Esophagus squamous epithelium (tissue), 5 donors: ENCODE measurements at regions not wholly inside any gene's neighbourhood (a gene's known extent, or its start where the extent isn't known, plus 50 kb on each side); places are given as distances from the start of the nearest gene placed in this dataset.

Experiments
- DNase-seq: peaks from one replicate; lab custom pipeline; 2025; lab: John Stamatoyannopoulos, UW
- H3K27ac ChIP-seq, 4 donors: fragments of 200-600 bp; sonication (generic); one replicate each; pipeline ENCODE4 v1.5.1; 2016 to 2019; ENCODE audit warnings: mild to moderate bottlenecking in 1 of 4
- H3K27me3 ChIP-seq, 4 donors: fragments of 200-600 bp; sonication (generic); 1 replicate in 3 of 4; 2 replicates in 1 of 4; pipeline versions ENCODE4 v1.5.1 to v1.6.0; 2017 to 2021; ENCODE audit warnings: antibody characterized with exemption in 1 of 4
- H3K36me3 ChIP-seq, 3 donors: fragments of 200-600 bp; sonication (generic); one replicate each; pipeline ENCODE4 v1.5.1; 2016 to 2019
- H3K4me1 ChIP-seq, 3 donors: fragments of 200-600 bp; sonication (generic); one replicate each; pipeline ENCODE4 v1.5.1; 2017 to 2019
- H3K4me3 ChIP-seq, 4 donors: fragments of 200-600 bp; sonication (generic); 1 replicate in 3 of 4; 2 replicates in 1 of 4; pipeline ENCODE4 v1.5.1; 2016 to 2019; ENCODE audit warnings: mild to moderate bottlenecking in 2 of 4, moderate library complexity in 1 of 4
- H3K9me3 ChIP-seq, 3 donors: fragments of 200-600 bp; sonication (generic); one replicate each; pipeline ENCODE4 v1.5.1; 2016 to 2019
- POLR2A ChIP-seq, 4 donors: fragments of 450-650 bp; IDR thresholded peaks; one replicate each; pipeline ENCODE4 v1.6.1; 2017; ENCODE audit warnings: antibody characterized with exemption in 4 of 4, mild to moderate bottlenecking in 4 of 4, moderate library complexity in 3 of 4
- WGBS, 2 donors: methylation state at CpG; one replicate each; pipeline ENCODE4 v1.1.5; 2018; 5-methylcytosine and 5-hydroxymethylcytosine counted together
- intact Hi-C: fragments of 100-400 bp; cut with DNase I; formaldehyde crosslinking; loops from one replicate; pipeline ENCODE4 v1.15.0; 2022
- TF ChIP-seq, protein P1 (sequence below), 6 experiments: fragments of 450-650 bp in 4 of 6; fragments of 200-600 bp in 2 of 6; sonication (generic) in 2 of 6; IDR thresholded peaks; one replicate each; pipeline ENCODE4 v1.5.1; 2016 to 2019; ENCODE audit warnings: antibody characterized with exemption in 6 of 6, mild to moderate bottlenecking in 4 of 6, moderate library complexity in 4 of 6
- donor health status: DM: yes; HTN: yes; CAD: no.

DNA sequence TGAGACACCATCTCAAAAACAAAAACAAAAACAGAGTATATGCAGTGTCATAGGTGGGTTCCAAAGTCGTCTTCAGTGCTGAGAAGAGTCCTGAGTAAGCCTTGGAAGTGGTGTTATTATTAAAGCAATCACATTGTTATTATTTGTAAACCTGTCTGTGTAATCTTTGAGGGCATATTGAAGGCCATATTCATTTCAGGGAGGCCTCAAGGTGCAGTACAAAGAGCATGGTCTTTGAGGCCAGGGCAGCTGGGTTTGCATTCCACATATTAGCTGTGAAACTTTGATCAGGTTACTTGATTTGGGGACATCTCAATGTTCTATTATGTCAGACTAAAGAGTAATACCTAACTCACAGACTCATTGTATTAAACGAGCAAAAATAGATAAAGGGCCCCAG is 139.3 kb upstream of the SOX4 start:
- no peak overlapping the region for H3K27ac ChIP-seq
- H3K4me3 ChIP-seq = no peak overlapping the region
- no peak for DNase-seq
- 57 to 59% methylated on average over 2 of the region's 2 CpGs for WGBS, 2 donors
- intact Hi-C loops = no loop called here
- H3K9me3 ChIP-seq = no peaks in the 10 kb centered on the region
- no peaks in the 10 kb centered on the region for H3K4me1 ChIP-seq
- no peak for TF ChIP-seq POLR2A (IDR thresholded peaks at IDR 0.05)
- TF ChIP-seq, protein P1, sequence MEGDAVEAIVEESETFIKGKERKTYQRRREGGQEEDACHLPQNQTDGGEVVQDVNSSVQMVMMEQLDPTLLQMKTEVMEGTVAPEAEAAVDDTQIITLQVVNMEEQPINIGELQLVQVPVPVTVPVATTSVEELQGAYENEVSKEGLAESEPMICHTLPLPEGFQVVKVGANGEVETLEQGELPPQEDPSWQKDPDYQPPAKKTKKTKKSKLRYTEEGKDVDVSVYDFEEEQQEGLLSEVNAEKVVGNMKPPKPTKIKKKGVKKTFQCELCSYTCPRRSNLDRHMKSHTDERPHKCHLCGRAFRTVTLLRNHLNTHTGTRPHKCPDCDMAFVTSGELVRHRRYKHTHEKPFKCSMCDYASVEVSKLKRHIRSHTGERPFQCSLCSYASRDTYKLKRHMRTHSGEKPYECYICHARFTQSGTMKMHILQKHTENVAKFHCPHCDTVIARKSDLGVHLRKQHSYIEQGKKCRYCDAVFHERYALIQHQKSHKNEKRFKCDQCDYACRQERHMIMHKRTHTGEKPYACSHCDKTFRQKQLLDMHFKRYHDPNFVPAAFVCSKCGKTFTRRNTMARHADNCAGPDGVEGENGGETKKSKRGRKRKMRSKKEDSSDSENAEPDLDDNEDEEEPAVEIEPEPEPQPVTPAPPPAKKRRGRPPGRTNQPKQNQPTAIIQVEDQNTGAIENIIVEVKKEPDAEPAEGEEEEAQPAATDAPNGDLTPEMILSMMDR (IDR thresholded peaks at IDR 0.05) = no peak
- no peaks in the 10 kb centered on the region for H3K36me3 ChIP-seq
- H3K27me3 ChIP-seq = no peaks in the 10 kb centered on the region

DNA sequence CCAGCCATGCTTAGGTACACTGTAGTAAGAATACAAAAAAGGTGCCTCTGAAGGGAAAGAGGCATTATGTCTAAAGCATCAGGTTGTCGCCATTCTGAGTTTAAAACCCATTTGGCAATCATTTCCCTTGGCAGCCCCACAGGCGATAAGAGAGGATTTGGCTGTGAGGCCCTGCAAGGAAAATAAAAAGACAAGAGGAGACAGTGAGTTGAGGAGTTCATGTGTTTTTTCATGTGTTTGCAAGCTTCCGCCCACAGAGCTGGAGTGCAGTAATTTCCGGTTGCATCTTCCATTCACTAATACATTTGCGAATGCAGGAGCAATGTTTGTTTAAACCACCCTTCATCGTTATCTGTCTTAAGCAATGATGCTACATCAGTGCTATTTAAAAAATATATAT is 138.5 kb upstream of the SOX4 start:
- Histone ChIP-seq H3K27me3 (no peaks in the 10 kb centered on the region), H3K4me1 (no peaks in the 10 kb centered on the region), H3K4me3 (no peak overlapping the region), H3K27ac (no peak overlapping the region), H3K9me3 (no peaks in the 10 kb centered on the region), H3K36me3 (no peaks in the 10 kb centered on the region)
- WGBS, 2 donors = 31 to 54% methylated on average over 6 of the region's 6 CpGs
- TF ChIP-seq POLR2A (IDR thresholded peaks at IDR 0.05) = no peak
- TF ChIP-seq, protein P1 (IDR thresholded peaks at IDR 0.05) = no peak
- intact Hi-C loops = no loop called here
- DNase-seq = no peak

DNA sequence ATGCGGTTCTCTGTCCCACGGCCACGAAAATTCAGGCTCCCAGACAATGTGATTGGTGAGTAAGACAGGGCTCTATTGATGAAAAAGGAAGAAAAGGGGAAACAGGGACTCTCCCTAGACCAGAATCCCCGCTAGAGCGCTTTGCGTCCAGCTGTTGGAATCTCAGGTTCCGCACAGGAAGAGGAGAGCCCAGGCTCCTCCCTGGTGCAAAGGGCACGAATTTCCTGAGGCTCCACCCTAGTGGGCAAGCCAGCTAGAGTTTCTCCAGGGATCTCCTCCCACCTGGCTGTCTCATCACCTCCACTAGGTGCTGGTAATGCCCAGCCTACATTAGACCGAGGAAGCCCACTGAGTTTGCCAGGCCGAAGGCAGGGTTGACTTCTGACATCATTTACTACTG is 135.9 kb upstream of the SOX4 start:
- no peak overlapping the region for H3K4me3 ChIP-seq
- DNase-seq = no peak
- H3K27ac ChIP-seq = no peak overlapping the region
- 86 to 90% methylated on average over 5 to 10 of the region's 10 CpGs for WGBS, 2 donors
- no peaks in the 10 kb centered on the region for H3K36me3 ChIP-seq
- no peaks in the 10 kb centered on the region for H3K27me3 ChIP-seq
- intact Hi-C loops = no loop called here
- TF ChIP-seq POLR2A (IDR thresholded peaks at IDR 0.05) = no peak
- TF ChIP-seq, protein P1 (IDR thresholded peaks at IDR 0.05) = no peak
- H3K9me3 ChIP-seq = no peaks in the 10 kb centered on the region
- no peaks in the 10 kb centered on the region for H3K4me1 ChIP-seq

DNA sequence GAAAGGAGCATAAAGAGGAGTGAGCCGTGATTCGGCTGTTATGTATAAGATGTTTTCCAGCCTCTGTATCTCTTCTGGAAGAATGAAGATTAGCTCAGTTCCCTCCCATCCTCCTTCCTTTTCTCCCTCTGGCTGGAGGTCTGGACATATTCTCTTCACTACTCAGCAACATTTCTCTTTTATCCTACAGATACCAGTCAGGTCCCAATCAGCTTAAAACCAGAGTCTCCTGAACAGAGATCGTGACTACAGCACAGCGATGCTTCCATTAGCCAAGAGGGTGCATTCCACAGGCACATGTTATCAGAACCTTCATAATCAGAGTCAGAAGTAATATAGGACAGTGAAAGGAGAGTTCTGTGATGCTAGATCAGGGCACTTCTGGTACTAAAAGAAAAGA is 133.9 kb upstream of the SOX4 start:
- H3K9me3 ChIP-seq = no peaks in the 10 kb centered on the region
- no peak overlapping the region for H3K27ac ChIP-seq
- no peaks in the 10 kb centered on the region for H3K27me3 ChIP-seq
- H3K4me3 ChIP-seq = no peak overlapping the region
- no peak for DNase-seq
- TF ChIP-seq, protein P1 (IDR thresholded peaks at IDR 0.05) = no peak
- no peak for TF ChIP-seq POLR2A (IDR thresholded peaks at IDR 0.05)
- H3K4me1 ChIP-seq = no peaks in the 10 kb centered on the region
- 86 to 91% methylated on average over 4 of the region's 4 CpGs for WGBS, 2 donors
- no peaks in the 10 kb centered on the region for H3K36me3 ChIP-seq
- intact Hi-C loops = no loop called here

DNA sequence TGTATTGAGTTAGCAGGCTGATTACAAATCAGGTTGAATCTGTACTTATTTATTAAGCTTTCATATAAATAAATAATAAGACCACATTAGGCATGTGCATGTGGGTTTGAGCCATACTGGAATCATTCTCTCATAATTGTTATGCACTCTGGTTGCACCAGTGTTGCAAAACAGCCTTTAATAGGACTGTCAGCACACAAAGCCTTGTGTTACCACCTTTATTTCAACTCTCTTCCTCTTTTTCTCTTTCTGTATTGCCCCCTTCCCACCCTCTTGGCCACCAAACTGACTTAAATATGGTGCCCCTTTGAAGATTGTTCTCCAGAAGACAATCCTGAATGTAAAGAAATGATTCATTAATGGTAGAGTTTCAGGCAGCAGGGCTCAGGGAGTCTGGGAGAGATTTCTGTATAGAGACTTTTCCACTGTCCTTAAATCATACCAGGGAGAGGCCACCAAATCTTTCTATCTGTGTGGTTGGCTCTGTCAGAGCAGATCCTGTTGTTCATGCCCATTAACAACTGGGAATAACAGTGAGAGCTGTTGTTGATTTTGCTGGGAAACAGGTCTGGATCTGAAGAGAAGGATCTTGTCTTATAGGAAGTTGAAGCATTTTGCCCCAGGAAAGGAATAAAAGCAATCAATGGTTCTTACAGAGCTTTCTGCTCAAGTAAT is 131.6 kb upstream of the SOX4 start:
- DNase-seq = no peak
- Histone ChIP-seq H3K27me3 (no peaks in the 10 kb centered on the region), H3K4me3 (no peak overlapping the region), H3K27ac (no peak overlapping the region), H3K36me3 (no peaks in the 10 kb centered on the region), H3K4me1 (no peaks in the 10 kb centered on the region), H3K9me3 (no peaks in the 10 kb centered on the region)
- intact Hi-C loops = no loop called here
- no peak for TF ChIP-seq POLR2A (IDR thresholded peaks at IDR 0.05)
- TF ChIP-seq, protein P1 (IDR thresholded peaks at IDR 0.05) = no peak
